ENCODE measurements at regions not wholly inside any gene's neighbourhood (a gene's known extent, or its start where the extent isn't known, plus 50 kb on each side); places are given as distances from the start of the nearest gene placed in this dataset.

- H3K27ac ChIP-seq, result no peak overlapping the region
- no peaks in the 10 kb centered on the region for H3K9me3 ChIP-seq (ENCODE audit: low read depth)
- H3K27me3 ChIP-seq, result no peaks in the 10 kb centered on the region
- WGBS (ENCODE audit: low lambda C conversion rate, missing lambda C conversion rate), result 88% methylated on average over 10 of the region's 10 CpGs
- H3K4me2 ChIP-seq, result no peak overlapping the region
- no peak overlapping the region for H3K4me3 ChIP-seq
- no peaks in the 10 kb centered on the region for H3K79me2 ChIP-seq
- no peaks in the 10 kb centered on the region for H3K36me3 ChIP-seq (replicated peaks; ENCODE audit: insufficient read depth, low read depth)
- no peak for DNase-seq (ENCODE audit: low spot score)
- no peaks in the 10 kb centered on the region for H4K20me1 ChIP-seq (ENCODE audit: insufficient read depth, poor library complexity, severe bottlenecking)
- TF ChIP-seq EZH2phosphoT487 (IDR thresholded peaks at IDR 0.05; ENCODE audit: low read depth, severe bottlenecking, unreplicated experiment) (no peak), EZH2 (IDR thresholded peaks at IDR 0.05; ENCODE audit: borderline replicate concordance) (no peak), CTCF (IDR thresholded peaks at IDR 0.05; ENCODE audit: poor library complexity) (no peak)
- no peak overlapping the region for H2AFZ ChIP-seq
- H3K9me2 ChIP-seq (replicated peaks; ENCODE audit: insufficient read depth), result no peaks in the 10 kb centered on the region
- H3K4me1 ChIP-seq (ENCODE audit: insufficient read depth), result no peaks in the 10 kb centered on the region
These were observed 232.8 kb upstream of the FOXK1 start for GRCh38 chr7:4449263-4449662.

GRCh38 chr7:4450483-4450882, 231.6 kb upstream of the FOXK1 start:
- no peak overlapping the region for H3K4me2 ChIP-seq
- 88% methylated on average over 2 of the region's 2 CpGs for WGBS (ENCODE audit: low lambda C conversion rate, missing lambda C conversion rate)
- no peak for DNase-seq (ENCODE audit: low spot score)
- H3K36me3 ChIP-seq (replicated peaks; ENCODE audit: insufficient read depth, low read depth), result no peaks in the 10 kb centered on the region
- H3K9me3 ChIP-seq (ENCODE audit: low read depth), result no peaks in the 10 kb centered on the region
- no peak overlapping the region for H3K4me3 ChIP-seq
- H3K4me1 ChIP-seq (ENCODE audit: insufficient read depth), result no peaks in the 10 kb centered on the region
- no peak for TF ChIP-seq CTCF (IDR thresholded peaks at IDR 0.05; ENCODE audit: poor library complexity)
- no peak for TF ChIP-seq EZH2phosphoT487 (IDR thresholded peaks at IDR 0.05; ENCODE audit: low read depth, severe bottlenecking, unreplicated experiment)
- no peak for TF ChIP-seq EZH2 (IDR thresholded peaks at IDR 0.05; ENCODE audit: borderline replicate concordance)
- H2AFZ ChIP-seq, result no peak overlapping the region
- no peak overlapping the region for H3K27ac ChIP-seq
- H4K20me1 ChIP-seq (ENCODE audit: insufficient read depth, poor library complexity, severe bottlenecking), result no peaks in the 10 kb centered on the region
- H3K9me2 ChIP-seq (replicated peaks; ENCODE audit: insufficient read depth), result no peaks in the 10 kb centered on the region
- H3K79me2 ChIP-seq, result no peaks in the 10 kb centered on the region
- H3K27me3 ChIP-seq, result no peaks in the 10 kb centered on the region

GRCh38 chr7:4460597-4460996, 221.5 kb upstream of the FOXK1 start:
- TF ChIP-seq EZH2phosphoT487 (IDR thresholded peaks at IDR 0.05; ENCODE audit: low read depth, severe bottlenecking, unreplicated experiment) (no peak), CTCF (IDR thresholded peaks at IDR 0.05; ENCODE audit: poor library complexity) (no peak), EZH2 (IDR thresholded peaks at IDR 0.05; ENCODE audit: borderline replicate concordance) (no peak)
- Histone ChIP-seq H3K4me2 (no peak overlapping the region), H3K9me3 (ENCODE audit: low read depth) (no peaks in the 10 kb centered on the region), H3K27me3 (no peaks in the 10 kb centered on the region), H3K9me2 (replicated peaks; ENCODE audit: insufficient read depth) (no peaks in the 10 kb centered on the region), H2AFZ (no peak overlapping the region), H3K27ac (no peak overlapping the region), H3K79me2 (no peaks in the 10 kb centered on the region), H3K4me3 (no peak overlapping the region), H3K4me1 (ENCODE audit: insufficient read depth) (no peaks in the 10 kb centered on the region), H4K20me1 (ENCODE audit: insufficient read depth, poor library complexity, severe bottlenecking) (no peaks in the 10 kb centered on the region), H3K36me3 (replicated peaks; ENCODE audit: insufficient read depth, low read depth) (no peaks in the 10 kb centered on the region)
- DNase-seq (ENCODE audit: low spot score), result no peak
- WGBS (ENCODE audit: low lambda C conversion rate, missing lambda C conversion rate), result 75% methylated on average over 2 of the region's 2 CpGs

GRCh38 chr7:4461531-4461930, 220.6 kb upstream of the FOXK1 start:
- Histone ChIP-seq H3K27ac (no peak overlapping the region), H3K4me3 (no peak overlapping the region), H3K4me2 (no peak overlapping the region), H3K4me1 (ENCODE audit: insufficient read depth) (no peaks in the 10 kb centered on the region), H3K36me3 (replicated peaks; ENCODE audit: insufficient read depth, low read depth) (no peaks in the 10 kb centered on the region), H2AFZ (no peak overlapping the region), H3K79me2 (no peaks in the 10 kb centered on the region), H3K9me3 (ENCODE audit: low read depth) (no peaks in the 10 kb centered on the region), H3K9me2 (replicated peaks; ENCODE audit: insufficient read depth) (no peaks in the 10 kb centered on the region), H4K20me1 (ENCODE audit: insufficient read depth, poor library complexity, severe bottlenecking) (no peaks in the 10 kb centered on the region), H3K27me3 (no peaks in the 10 kb centered on the region)
- TF ChIP-seq CTCF (IDR thresholded peaks at IDR 0.05; ENCODE audit: poor library complexity) (no peak), EZH2phosphoT487 (IDR thresholded peaks at IDR 0.05; ENCODE audit: low read depth, severe bottlenecking, unreplicated experiment) (no peak), EZH2 (IDR thresholded peaks at IDR 0.05; ENCODE audit: borderline replicate concordance) (no peak)
- DNase-seq (ENCODE audit: low spot score), result no peak
- WGBS (ENCODE audit: low lambda C conversion rate, missing lambda C conversion rate), result 90% methylated on average over 8 of the region's 8 CpGs
